ENCODE measurements at regions not wholly inside any gene's neighbourhood (a gene's known extent, or its start where the extent isn't known, plus 50 kb on each side); places are given as distances from the start of the nearest gene placed in this dataset.

- no peaks in the 10 kb centered on the region for H3K27me3 Mint-ChIP-seq (ENCODE audit: low read depth)
- H3K4me1 Mint-ChIP-seq (ENCODE audit: low read depth), result no peaks in the 10 kb centered on the region
- H3K9me3 Mint-ChIP-seq, result no peaks in the 10 kb centered on the region
- ATAC-seq (no peak), DNase-seq (no peak)
- no peak overlapping the region for H3K4me3 Mint-ChIP-seq
- no peaks in the 10 kb centered on the region for H3K36me3 Mint-ChIP-seq (ENCODE audit: insufficient read depth)
These were observed 300.4 kb upstream of the FANCL start for GRCh38 chr2:58541511-58541910.

GRCh38 chr2:58540681-58541080 is 299.6 kb upstream of the FANCL start:
- no peak for DNase-seq
- Mint-ChIP-seq H3K4me1 (ENCODE audit: low read depth) (no peaks in the 10 kb centered on the region), H3K9me3 (no peaks in the 10 kb centered on the region), H3K27me3 (ENCODE audit: low read depth) (no peaks in the 10 kb centered on the region), H3K36me3 (ENCODE audit: insufficient read depth) (no peaks in the 10 kb centered on the region), H3K4me3 (no peak overlapping the region)
- no peak for ATAC-seq

GRCh38 chr2:58539973-58540372 is 298.8 kb upstream of the FANCL start:
- Mint-ChIP-seq H3K4me1 (ENCODE audit: low read depth) (no peaks in the 10 kb centered on the region), H3K4me3 (no peak overlapping the region), H3K9me3 (no peaks in the 10 kb centered on the region), H3K27me3 (ENCODE audit: low read depth) (no peaks in the 10 kb centered on the region), H3K36me3 (ENCODE audit: insufficient read depth) (no peaks in the 10 kb centered on the region)
- DNase-seq (no peak), ATAC-seq (no peak)

- no peak for ATAC-seq
- Mint-ChIP-seq H3K4me3 (no peak overlapping the region), H3K36me3 (ENCODE audit: insufficient read depth) (no peaks in the 10 kb centered on the region), H3K27me3 (ENCODE audit: low read depth) (no peaks in the 10 kb centered on the region), H3K4me1 (ENCODE audit: low read depth) (no peaks in the 10 kb centered on the region), H3K9me3 (no peaks in the 10 kb centered on the region)
- DNase-seq, result no peak
These were observed 294.9 kb upstream of the FANCL start for GRCh38 chr2:58535990-58536389.

- H3K4me3 Mint-ChIP-seq, result no peak overlapping the region
- H3K9me3 Mint-ChIP-seq, result no peaks in the 10 kb centered on the region
- no peaks in the 10 kb centered on the region for H3K36me3 Mint-ChIP-seq (ENCODE audit: insufficient read depth)
- DNase-seq (no peak), ATAC-seq (no peak)
- no peaks in the 10 kb centered on the region for H3K4me1 Mint-ChIP-seq (ENCODE audit: low read depth)
- no peaks in the 10 kb centered on the region for H3K27me3 Mint-ChIP-seq (ENCODE audit: low read depth)
These were observed 294.1 kb upstream of the FANCL start for GRCh38 chr2:58535182-58535581.

- no peaks in the 10 kb centered on the region for H3K4me1 Mint-ChIP-seq (ENCODE audit: low read depth)
- no peak for ATAC-seq
- no peaks in the 10 kb centered on the region for H3K27me3 Mint-ChIP-seq (ENCODE audit: low read depth)
- no peak overlapping the region for H3K4me3 Mint-ChIP-seq
- no peak for DNase-seq
- H3K9me3 Mint-ChIP-seq, result no peaks in the 10 kb centered on the region
- H3K36me3 Mint-ChIP-seq (ENCODE audit: insufficient read depth), result no peaks in the 10 kb centered on the region
These were observed 292.3 kb upstream of the FANCL start for GRCh38 chr2:58533376-58533775.

GRCh38 chr2:58532641-58533040 is 291.5 kb upstream of the FANCL start:
- no peaks in the 10 kb centered on the region for H3K9me3 Mint-ChIP-seq
- no peaks in the 10 kb centered on the region for H3K4me1 Mint-ChIP-seq (ENCODE audit: low read depth)
- no peaks in the 10 kb centered on the region for H3K36me3 Mint-ChIP-seq (ENCODE audit: insufficient read depth)
- ATAC-seq, result no peak
- no peak for DNase-seq
- no peaks in the 10 kb centered on the region for H3K27me3 Mint-ChIP-seq (ENCODE audit: low read depth)
- no peak overlapping the region for H3K4me3 Mint-ChIP-seq

GRCh38 chr2:58527647-58528046 is 286.5 kb upstream of the FANCL start:
- Mint-ChIP-seq H3K4me1 (ENCODE audit: low read depth) (no peaks in the 10 kb centered on the region), H3K36me3 (ENCODE audit: insufficient read depth) (no peaks in the 10 kb centered on the region)
- ATAC-seq, result no peak

GRCh38 chr2:58521803-58522554 is 280.9 kb upstream of the FANCL start:
- Mint-ChIP-seq H3K4me1 (ENCODE audit: low read depth) (no peaks in the 10 kb centered on the region), H3K27me3 (ENCODE audit: low read depth) (peaks cover 2% of the 10 kb centered on the region), H3K4me3 (no peak overlapping the region)

More at GRCh38 chr2:58527647-58528046, 286.5 kb upstream of the FANCL start:
- Mint-ChIP-seq H3K4me3 (no peak overlapping the region), H3K27me3 (ENCODE audit: low read depth) (peaks cover 2% of the 10 kb centered on the region), H3K9me3 (no peaks in the 10 kb centered on the region)
- DNase-seq, result no peak

GRCh38 chr2:58520903-58521302 is 279.8 kb upstream of the FANCL start:
- H3K4me1 Mint-ChIP-seq (ENCODE audit: low read depth), result no peaks in the 10 kb centered on the region
- ATAC-seq (no peak), DNase-seq (no peak)
- H3K9me3 Mint-ChIP-seq, result no peaks in the 10 kb centered on the region
- no peaks in the 10 kb centered on the region for H3K36me3 Mint-ChIP-seq (ENCODE audit: insufficient read depth)
- no peak overlapping the region for H3K4me3 Mint-ChIP-seq
- H3K27me3 Mint-ChIP-seq (ENCODE audit: low read depth), result no peaks in the 10 kb centered on the region

More at GRCh38 chr2:58521803-58522554, 280.9 kb upstream of the FANCL start:
- Mint-ChIP-seq H3K9me3 (no peaks in the 10 kb centered on the region), H3K36me3 (ENCODE audit: insufficient read depth) (no peaks in the 10 kb centered on the region)
- DNase-seq, result no peak
- ATAC-seq, result no peak

- ATAC-seq (no peak), DNase-seq (no peak)
- no peak overlapping the region for H3K4me3 Mint-ChIP-seq
- no peaks in the 10 kb centered on the region for H3K9me3 Mint-ChIP-seq
- no peaks in the 10 kb centered on the region for H3K27me3 Mint-ChIP-seq (ENCODE audit: low read depth)
- H3K4me1 Mint-ChIP-seq (ENCODE audit: low read depth), result no peaks in the 10 kb centered on the region
- H3K36me3 Mint-ChIP-seq (ENCODE audit: insufficient read depth), result no peaks in the 10 kb centered on the region
These were observed 276.8 kb upstream of the FANCL start for GRCh38 chr2:58517881-58518280.

GRCh38 chr2:58516695-58517094 is 275.6 kb upstream of the FANCL start:
- no peak for ATAC-seq
- DNase-seq, result no peak
- Mint-ChIP-seq H3K36me3 (ENCODE audit: insufficient read depth) (no peaks in the 10 kb centered on the region), H3K4me1 (ENCODE audit: low read depth) (no peaks in the 10 kb centered on the region), H3K4me3 (no peak overlapping the region), H3K27me3 (ENCODE audit: low read depth) (no peaks in the 10 kb centered on the region), H3K9me3 (no peaks in the 10 kb centered on the region)

GRCh38 chr2:58515827-58516573 is 274.9 kb upstream of the FANCL start:
- DNase-seq, result no peak
- no peaks in the 10 kb centered on the region for H3K27me3 Mint-ChIP-seq (ENCODE audit: low read depth)
- no peak for ATAC-seq
- no peaks in the 10 kb centered on the region for H3K36me3 Mint-ChIP-seq (ENCODE audit: insufficient read depth)
- no peaks in the 10 kb centered on the region for H3K4me1 Mint-ChIP-seq (ENCODE audit: low read depth)
- H3K4me3 Mint-ChIP-seq, result no peak overlapping the region
- no peaks in the 10 kb centered on the region for H3K9me3 Mint-ChIP-seq

- no peaks in the 10 kb centered on the region for H3K27me3 Mint-ChIP-seq (ENCODE audit: low read depth)
- H3K9me3 Mint-ChIP-seq, result no peaks in the 10 kb centered on the region
- no peaks in the 10 kb centered on the region for H3K36me3 Mint-ChIP-seq (ENCODE audit: insufficient read depth)
- H3K4me3 Mint-ChIP-seq, result no peak overlapping the region
- no peak for ATAC-seq
- DNase-seq, result no peak
- no peaks in the 10 kb centered on the region for H3K4me1 Mint-ChIP-seq (ENCODE audit: low read depth)
These were observed 273.1 kb upstream of the FANCL start for GRCh38 chr2:58514252-58514651.

- H3K9me3 Mint-ChIP-seq, result no peaks in the 10 kb centered on the region
- DNase-seq (no peak), ATAC-seq (no peak)
- no peak overlapping the region for H3K4me3 Mint-ChIP-seq
- H3K27me3 Mint-ChIP-seq (ENCODE audit: low read depth), result no peaks in the 10 kb centered on the region
- no peaks in the 10 kb centered on the region for H3K36me3 Mint-ChIP-seq (ENCODE audit: insufficient read depth)
- no peaks in the 10 kb centered on the region for H3K4me1 Mint-ChIP-seq (ENCODE audit: low read depth)
These were observed 271.8 kb upstream of the FANCL start for GRCh38 chr2:58512878-58513277.

All from activated T-cell treated with anti-CD3 and anti-CD28 coated beads, Interleukin-2, amount 50 U/mL, for 4 hours (primary cell).